ENCODE measurements at regions not wholly inside any gene's neighbourhood (a gene's known extent, or its start where the extent isn't known, plus 50 kb on each side); places are given as distances from the start of the nearest gene placed in this dataset.

DNA sequence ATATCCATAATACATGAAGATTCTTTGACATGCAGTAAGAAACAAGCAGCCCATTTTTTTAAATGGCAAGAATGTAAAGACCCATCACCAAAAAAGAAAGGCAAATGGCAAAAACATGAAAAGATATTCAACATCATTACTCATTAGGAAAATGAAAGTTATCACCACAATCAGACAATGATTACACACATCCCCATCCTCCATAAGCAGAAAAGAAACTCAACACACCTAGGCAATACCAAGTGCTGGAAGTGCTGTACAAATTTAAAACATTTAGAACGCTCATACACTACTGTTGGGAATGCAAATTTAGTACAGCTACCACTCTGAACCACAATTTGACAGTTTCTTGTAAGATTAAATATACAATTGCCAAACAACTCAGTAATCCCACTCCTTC lies 466.7 kb downstream of the ACTL7B start:
- TF ChIP-seq EP300 (IDR thresholded peaks at IDR 0.05): no peak
- TF ChIP-seq, protein P1, sequence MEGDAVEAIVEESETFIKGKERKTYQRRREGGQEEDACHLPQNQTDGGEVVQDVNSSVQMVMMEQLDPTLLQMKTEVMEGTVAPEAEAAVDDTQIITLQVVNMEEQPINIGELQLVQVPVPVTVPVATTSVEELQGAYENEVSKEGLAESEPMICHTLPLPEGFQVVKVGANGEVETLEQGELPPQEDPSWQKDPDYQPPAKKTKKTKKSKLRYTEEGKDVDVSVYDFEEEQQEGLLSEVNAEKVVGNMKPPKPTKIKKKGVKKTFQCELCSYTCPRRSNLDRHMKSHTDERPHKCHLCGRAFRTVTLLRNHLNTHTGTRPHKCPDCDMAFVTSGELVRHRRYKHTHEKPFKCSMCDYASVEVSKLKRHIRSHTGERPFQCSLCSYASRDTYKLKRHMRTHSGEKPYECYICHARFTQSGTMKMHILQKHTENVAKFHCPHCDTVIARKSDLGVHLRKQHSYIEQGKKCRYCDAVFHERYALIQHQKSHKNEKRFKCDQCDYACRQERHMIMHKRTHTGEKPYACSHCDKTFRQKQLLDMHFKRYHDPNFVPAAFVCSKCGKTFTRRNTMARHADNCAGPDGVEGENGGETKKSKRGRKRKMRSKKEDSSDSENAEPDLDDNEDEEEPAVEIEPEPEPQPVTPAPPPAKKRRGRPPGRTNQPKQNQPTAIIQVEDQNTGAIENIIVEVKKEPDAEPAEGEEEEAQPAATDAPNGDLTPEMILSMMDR (IDR thresholded peaks at IDR 0.05): no peak
- TF ChIP-seq POLR2A (IDR thresholded peaks at IDR 0.05): no peak
